ENCODE measurements at regions not wholly inside any gene's neighbourhood (a gene's known extent, or its start where the extent isn't known, plus 50 kb on each side); places are given as distances from the start of the nearest gene placed in this dataset.

DNA sequence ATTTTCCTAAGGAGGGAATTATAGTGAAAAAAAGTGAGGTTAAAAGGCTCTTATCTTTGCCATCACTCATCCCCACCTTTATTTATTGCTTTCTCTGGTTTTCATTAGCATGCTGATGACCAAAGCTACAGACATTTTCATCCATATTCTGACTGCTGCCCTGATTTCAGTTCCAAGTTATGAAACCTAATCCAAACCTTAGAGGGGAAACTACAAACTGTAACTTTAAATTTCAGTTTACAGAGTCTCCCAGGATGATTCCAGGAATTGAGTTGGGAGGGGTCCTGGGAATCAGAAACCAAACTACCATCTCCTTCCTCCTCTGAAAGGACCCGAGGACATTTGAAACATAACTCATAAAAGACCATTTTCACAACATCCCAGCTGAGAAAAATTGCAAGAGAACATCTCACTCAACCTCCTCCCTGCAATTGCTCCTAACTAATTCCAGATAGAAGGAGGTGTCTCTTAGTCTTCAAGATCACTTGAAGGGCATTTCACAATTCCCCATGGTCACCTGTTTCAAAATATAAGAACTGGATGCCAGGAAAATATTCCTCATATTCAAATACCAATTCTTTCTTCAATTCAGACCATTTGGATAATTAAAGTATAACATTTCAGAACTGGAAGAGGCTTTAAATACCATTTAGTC lies 520.6 kb downstream of the TNS1 start:
- no peak overlapping the region for H3K4me3 ChIP-seq (ENCODE audit: low read depth, low read length)
- TF ChIP-seq, protein P1, sequence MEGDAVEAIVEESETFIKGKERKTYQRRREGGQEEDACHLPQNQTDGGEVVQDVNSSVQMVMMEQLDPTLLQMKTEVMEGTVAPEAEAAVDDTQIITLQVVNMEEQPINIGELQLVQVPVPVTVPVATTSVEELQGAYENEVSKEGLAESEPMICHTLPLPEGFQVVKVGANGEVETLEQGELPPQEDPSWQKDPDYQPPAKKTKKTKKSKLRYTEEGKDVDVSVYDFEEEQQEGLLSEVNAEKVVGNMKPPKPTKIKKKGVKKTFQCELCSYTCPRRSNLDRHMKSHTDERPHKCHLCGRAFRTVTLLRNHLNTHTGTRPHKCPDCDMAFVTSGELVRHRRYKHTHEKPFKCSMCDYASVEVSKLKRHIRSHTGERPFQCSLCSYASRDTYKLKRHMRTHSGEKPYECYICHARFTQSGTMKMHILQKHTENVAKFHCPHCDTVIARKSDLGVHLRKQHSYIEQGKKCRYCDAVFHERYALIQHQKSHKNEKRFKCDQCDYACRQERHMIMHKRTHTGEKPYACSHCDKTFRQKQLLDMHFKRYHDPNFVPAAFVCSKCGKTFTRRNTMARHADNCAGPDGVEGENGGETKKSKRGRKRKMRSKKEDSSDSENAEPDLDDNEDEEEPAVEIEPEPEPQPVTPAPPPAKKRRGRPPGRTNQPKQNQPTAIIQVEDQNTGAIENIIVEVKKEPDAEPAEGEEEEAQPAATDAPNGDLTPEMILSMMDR (IDR thresholded peaks at IDR 0.05; ENCODE audit: insufficient read depth, low read length), result no peak
- no peak for DNase-seq (ENCODE audit: low read depth)

DNA sequence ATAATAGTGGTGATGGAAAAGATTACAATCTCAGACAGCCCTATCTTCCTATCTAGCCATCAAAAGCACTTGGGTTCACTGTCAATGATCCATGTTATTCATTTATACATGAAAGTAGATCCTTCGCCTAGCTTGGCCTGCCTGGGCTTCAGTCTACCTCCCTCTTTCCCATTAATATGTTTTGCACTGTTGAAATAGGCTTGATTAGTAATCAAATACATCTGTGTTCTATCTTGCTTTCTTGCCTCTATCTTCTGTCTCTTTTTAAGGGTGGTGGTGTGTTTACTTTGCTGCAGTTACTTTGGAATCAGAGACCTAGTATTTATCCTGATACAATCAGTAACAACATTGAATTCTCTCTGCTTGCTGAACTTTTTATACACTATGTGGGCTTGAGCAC lies 521.2 kb downstream of the TNS1 start:
- no peak overlapping the region for H3K4me3 ChIP-seq (ENCODE audit: low read depth, low read length)
- DNase-seq (ENCODE audit: low read depth), result no peak
- TF ChIP-seq, protein P1 (IDR thresholded peaks at IDR 0.05; ENCODE audit: insufficient read depth, low read length), result no peak

DNA sequence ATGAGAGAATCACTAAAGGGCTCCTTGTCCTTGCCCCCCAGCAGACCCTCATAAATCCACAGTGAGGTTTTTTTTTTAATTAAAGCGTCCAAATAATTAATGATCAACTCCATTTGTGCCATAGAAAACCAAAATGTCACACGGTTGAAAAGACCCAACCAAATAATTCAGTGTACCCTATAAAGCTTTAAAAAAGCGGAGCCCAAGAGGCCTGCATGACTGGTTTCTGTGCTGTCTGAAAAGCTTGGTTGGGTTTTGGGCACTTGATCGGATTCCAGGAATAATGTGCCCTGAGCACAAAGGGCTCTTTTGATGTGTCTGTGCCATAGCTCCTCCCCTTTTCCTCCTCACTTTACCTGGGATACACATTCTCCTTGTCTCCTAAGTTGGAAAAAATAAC lies 523.2 kb downstream of the TNS1 start:
- TF ChIP-seq, protein P1 (IDR thresholded peaks at IDR 0.05; ENCODE audit: insufficient read depth, low read length), result no peak
- DNase-seq (ENCODE audit: low read depth), result no peak
- no peak overlapping the region for H3K4me3 ChIP-seq (ENCODE audit: low read depth, low read length)

DNA sequence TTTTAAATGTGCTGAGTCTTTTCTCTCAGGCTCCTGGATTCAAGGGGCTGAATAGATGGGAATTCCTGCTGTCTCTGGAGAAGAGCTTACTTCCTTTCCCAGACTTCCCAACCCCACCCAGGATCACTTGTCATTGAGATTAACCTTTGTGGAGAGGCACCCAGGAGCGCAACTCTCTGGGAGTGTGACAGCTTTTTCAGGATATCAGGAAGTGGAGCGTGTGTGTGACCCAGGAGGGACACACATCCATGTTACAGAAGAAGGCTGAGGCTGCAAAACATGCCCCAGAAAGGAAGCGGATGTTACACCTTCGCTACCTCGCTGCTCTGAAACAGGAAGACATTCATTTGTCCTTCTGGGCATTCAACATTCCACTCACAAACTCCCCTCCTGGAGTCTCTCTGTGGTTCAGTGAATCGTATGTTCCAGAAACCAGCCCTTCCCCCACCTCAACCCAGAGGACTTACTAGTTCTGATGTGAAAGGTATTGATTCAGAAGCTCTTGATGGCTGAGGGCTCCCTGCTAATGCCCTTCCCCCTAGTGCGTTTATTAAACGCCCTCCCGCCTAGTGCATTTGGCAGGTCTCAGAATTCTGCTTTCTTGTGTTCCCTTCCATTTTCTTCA lies 523.9 kb downstream of the TNS1 start:
- TF ChIP-seq, protein P1 (IDR thresholded peaks at IDR 0.05; ENCODE audit: insufficient read depth, low read length), result no peak
- no peak overlapping the region for H3K4me3 ChIP-seq (ENCODE audit: low read depth, low read length)
- no peak for DNase-seq (ENCODE audit: low read depth)

DNA sequence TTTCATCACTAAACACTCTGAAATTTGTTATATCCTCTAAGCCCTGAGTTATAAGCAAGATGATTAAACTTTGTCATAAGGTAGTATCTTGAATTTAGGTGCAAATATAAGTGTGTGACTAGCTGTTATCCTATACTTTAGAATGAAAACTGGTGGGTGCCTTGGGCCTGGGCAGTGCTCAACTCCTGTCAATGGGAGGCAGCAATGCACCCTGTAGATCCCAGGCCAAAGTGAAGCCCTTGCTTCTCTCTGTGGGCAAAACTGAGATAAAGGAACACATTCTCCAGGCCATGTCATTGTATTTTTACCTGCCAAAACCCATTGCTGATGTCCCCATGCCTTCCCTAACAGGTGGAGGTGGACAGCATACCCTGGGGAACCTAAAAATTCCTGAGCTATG lies 525.2 kb downstream of the TNS1 start:
- no peak overlapping the region for H3K4me3 ChIP-seq (ENCODE audit: low read depth, low read length)
- TF ChIP-seq, protein P1 (IDR thresholded peaks at IDR 0.05; ENCODE audit: insufficient read depth, low read length), result no peak
- no peak for DNase-seq (ENCODE audit: low read depth)

DNA sequence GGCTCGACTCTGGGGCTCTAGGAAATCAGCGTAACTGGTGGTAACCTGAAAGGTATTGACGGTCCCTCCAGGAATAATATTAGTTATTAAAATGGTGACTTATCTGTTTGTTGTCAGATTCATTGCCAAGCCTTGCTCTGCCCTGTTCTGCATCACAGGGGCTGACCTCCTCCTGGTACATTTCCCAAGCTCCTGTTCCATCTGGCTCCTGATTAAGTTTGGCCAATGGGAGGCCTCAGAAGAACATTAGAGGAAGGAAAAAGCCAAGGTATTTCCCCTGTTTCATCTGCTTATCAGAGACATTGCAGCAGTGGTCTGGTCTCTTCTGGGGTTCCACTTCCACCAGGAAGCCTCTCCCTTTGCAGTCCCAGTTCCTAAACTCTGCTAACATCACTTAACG lies 527.0 kb downstream of the TNS1 start:
- H3K4me3 ChIP-seq (ENCODE audit: low read depth, low read length), result no peak overlapping the region
- TF ChIP-seq, protein P1 (IDR thresholded peaks at IDR 0.05; ENCODE audit: insufficient read depth, low read length), result no peak
- no peak for DNase-seq (ENCODE audit: low read depth)

Measured in fibroblast of the aortic adventitia (primary cell).